ENCODE measurements at regions not wholly inside any gene's neighbourhood (a gene's known extent, or its start where the extent isn't known, plus 50 kb on each side); places are given as distances from the start of the nearest gene placed in this dataset.

GRCh38 chr9:19732441-19732951, 56.3 kb downstream of the SLC24A2 start:
- DNase-seq, result peak; percentile 53

- DNase-seq, result peak; percentile 19
Observed at GRCh38 chr9:19728101-19728500, 60.7 kb downstream of the SLC24A2 start.

GRCh38 chr9:19725970-19726369, 62.9 kb downstream of the SLC24A2 start:
- no peak for DNase-seq

- DNase-seq, result no peak
Observed at GRCh38 chr9:19720377-19720776, 68.5 kb downstream of the SLC24A2 start.

GRCh38 chr9:19703702-19704101, 85.1 kb downstream of the SLC24A2 start:
- DNase-seq, result no peak

- no peak for DNase-seq
Observed at GRCh38 chr9:19701991-19702390, 86.8 kb downstream of the SLC24A2 start.

- no peak for DNase-seq
Observed at GRCh38 chr9:19701274-19701673, 87.6 kb downstream of the SLC24A2 start.

GRCh38 chr9:19700699-19701098, 88.1 kb downstream of the SLC24A2 start:
- no peak for DNase-seq

GRCh38 chr9:19699756-19700155, 89.1 kb downstream of the SLC24A2 start:
- DNase-seq, result no peak

GRCh38 chr9:19698960-19699359, 89.9 kb downstream of the SLC24A2 start:
- peak; percentile 43 for DNase-seq

- DNase-seq, result no peak
Observed at GRCh38 chr9:19694601-19695000, 94.2 kb downstream of the SLC24A2 start.

- DNase-seq, result no peak
Observed at GRCh38 chr9:19690128-19690527, 98.7 kb downstream of the SLC24A2 start.

GRCh38 chr9:19689328-19690101, 99.3 kb downstream of the SLC24A2 start:
- DNase-seq, result no peak

GRCh38 chr9:19683715-19684114, 105.1 kb downstream of the SLC24A2 start:
- no peak for DNase-seq

GRCh38 chr9:19682397-19682796, 106.4 kb downstream of the SLC24A2 start:
- DNase-seq, result no peak

- DNase-seq, result no peak
Observed at GRCh38 chr9:19681846-19682245, 107.0 kb downstream of the SLC24A2 start.

GRCh38 chr9:19677924-19678323, 110.9 kb downstream of the SLC24A2 start:
- DNase-seq, result no peak

GRCh38 chr9:19675492-19675891, 113.3 kb downstream of the SLC24A2 start:
- no peak for DNase-seq

GRCh38 chr9:19666575-19666974, 122.3 kb downstream of the SLC24A2 start:
- DNase-seq, result no peak

- DNase-seq, result no peak
Observed at GRCh38 chr9:19665146-19665863, 123.5 kb downstream of the SLC24A2 start.

- peak; percentile 57 for DNase-seq
Observed at GRCh38 chr9:19663570-19663969, 125.3 kb downstream of the SLC24A2 start.

- no peak for DNase-seq
Observed at GRCh38 chr9:19662213-19662612, 126.6 kb downstream of the SLC24A2 start.

- DNase-seq, result peak; percentile 73
Observed at GRCh38 chr9:19660019-19660418, 128.8 kb downstream of the SLC24A2 start.

- DNase-seq, result no peak
Observed at GRCh38 chr9:19656704-19657103, 132.1 kb downstream of the SLC24A2 start.
